ENCODE measurements at regions not wholly inside any gene's neighbourhood (a gene's known extent, or its start where the extent isn't known, plus 50 kb on each side); places are given as distances from the start of the nearest gene placed in this dataset.

DNA sequence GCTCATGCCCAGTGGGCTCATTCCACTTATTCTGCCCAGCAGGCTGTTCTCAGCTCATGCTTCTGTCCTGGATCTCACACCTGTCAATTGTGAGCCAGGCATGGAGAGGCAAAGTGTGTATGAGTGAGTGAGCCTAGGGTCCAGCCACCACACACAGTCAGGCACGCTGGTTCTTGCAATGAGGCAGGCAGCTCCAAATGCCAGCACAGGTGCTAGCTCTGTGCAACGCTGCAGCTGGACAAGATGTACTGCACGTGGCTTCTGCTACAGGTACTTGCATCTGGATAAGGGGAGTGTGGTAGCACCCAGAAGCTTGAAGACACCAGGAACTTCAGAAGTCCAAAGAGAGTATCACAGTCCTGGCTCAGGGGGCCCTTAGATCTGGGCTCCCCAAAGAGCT is 1249.4 kb upstream of the IGFBP7 start:
- POLR2A ChIA-PET: no interaction called here
- Histone ChIP-seq H3K27ac (ENCODE audit: extremely low read depth, low read depth, low read length) (no peak overlapping the region), H3K9me3 (ENCODE audit: control insufficient read depth, insufficient read depth, low read depth, low read length) (no peaks in the 10 kb centered on the region), H3K36me3 (ENCODE audit: control insufficient read depth in 2 of 2, insufficient read depth in 1 of 2, low read length in 2 of 2) (no peaks in the 10 kb centered on the region), H3K4me3 (ENCODE audit: low read depth, low read length) (no peak overlapping the region), H3K4me1 (ENCODE audit: control insufficient read depth, insufficient read depth, low read length) (no peaks in the 10 kb centered on the region)
- CTCF ChIA-PET: no interaction called here
- TF ChIP-seq ZNF140 (tag by site-specific recombination; IDR thresholded peaks at IDR 0.05): no peak
- no peak for TF ChIP-seq ZSCAN30 (tag by site-specific recombination; IDR thresholded peaks at IDR 0.05)
- no peak for TF ChIP-seq ZNF664 (tag by site-specific recombination; IDR thresholded peaks at IDR 0.05)
- TF ChIP-seq GLIS2 (tag by site-specific recombination; IDR thresholded peaks at IDR 0.05): no peak
- TF ChIP-seq ZFP37 (tag by site-specific recombination; IDR thresholded peaks at IDR 0.05): no peak
- TF ChIP-seq, protein P1, sequence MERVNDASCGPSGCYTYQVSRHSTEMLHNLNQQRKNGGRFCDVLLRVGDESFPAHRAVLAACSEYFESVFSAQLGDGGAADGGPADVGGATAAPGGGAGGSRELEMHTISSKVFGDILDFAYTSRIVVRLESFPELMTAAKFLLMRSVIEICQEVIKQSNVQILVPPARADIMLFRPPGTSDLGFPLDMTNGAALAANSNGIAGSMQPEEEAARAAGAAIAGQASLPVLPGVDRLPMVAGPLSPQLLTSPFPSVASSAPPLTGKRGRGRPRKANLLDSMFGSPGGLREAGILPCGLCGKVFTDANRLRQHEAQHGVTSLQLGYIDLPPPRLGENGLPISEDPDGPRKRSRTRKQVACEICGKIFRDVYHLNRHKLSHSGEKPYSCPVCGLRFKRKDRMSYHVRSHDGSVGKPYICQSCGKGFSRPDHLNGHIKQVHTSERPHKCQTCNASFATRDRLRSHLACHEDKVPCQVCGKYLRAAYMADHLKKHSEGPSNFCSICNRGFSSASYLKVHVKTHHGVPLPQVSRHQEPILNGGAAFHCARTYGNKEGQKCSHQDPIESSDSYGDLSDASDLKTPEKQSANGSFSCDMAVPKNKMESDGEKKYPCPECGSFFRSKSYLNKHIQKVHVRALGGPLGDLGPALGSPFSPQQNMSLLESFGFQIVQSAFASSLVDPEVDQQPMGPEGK (tag by site-specific recombination; IDR thresholded peaks at IDR 0.05): no peak
- TF ChIP-seq, protein P2, sequence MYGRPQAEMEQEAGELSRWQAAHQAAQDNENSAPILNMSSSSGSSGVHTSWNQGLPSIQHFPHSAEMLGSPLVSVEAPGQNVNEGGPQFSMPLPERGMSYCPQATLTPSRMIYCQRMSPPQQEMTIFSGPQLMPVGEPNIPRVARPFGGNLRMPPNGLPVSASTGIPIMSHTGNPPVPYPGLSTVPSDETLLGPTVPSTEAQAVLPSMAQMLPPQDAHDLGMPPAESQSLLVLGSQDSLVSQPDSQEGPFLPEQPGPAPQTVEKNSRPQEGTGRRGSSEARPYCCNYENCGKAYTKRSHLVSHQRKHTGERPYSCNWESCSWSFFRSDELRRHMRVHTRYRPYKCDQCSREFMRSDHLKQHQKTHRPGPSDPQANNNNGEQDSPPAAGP (tag by site-specific recombination; IDR thresholded peaks at IDR 0.05): no peak
- TF ChIP-seq SALL2 (tag by site-specific recombination; IDR thresholded peaks at IDR 0.05; ENCODE audit: borderline replicate concordance): no peak
- no peak for TF ChIP-seq ZNF311 (tag by site-specific recombination; IDR thresholded peaks at IDR 0.05; ENCODE audit: borderline replicate concordance)
- TF ChIP-seq, protein P3, sequence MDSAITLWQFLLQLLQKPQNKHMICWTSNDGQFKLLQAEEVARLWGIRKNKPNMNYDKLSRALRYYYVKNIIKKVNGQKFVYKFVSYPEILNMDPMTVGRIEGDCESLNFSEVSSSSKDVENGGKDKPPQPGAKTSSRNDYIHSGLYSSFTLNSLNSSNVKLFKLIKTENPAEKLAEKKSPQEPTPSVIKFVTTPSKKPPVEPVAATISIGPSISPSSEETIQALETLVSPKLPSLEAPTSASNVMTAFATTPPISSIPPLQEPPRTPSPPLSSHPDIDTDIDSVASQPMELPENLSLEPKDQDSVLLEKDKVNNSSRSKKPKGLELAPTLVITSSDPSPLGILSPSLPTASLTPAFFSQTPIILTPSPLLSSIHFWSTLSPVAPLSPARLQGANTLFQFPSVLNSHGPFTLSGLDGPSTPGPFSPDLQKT (IDR thresholded peaks at IDR 0.05; ENCODE audit: borderline replicate concordance, low read depth, low read length): no peak
- TF ChIP-seq ZBTB1 (tag by site-specific recombination; IDR thresholded peaks at IDR 0.05): no peak
- TF ChIP-seq PRDM1 (tag by site-specific recombination; IDR thresholded peaks at IDR 0.05): no peak
- TF ChIP-seq, protein P4, sequence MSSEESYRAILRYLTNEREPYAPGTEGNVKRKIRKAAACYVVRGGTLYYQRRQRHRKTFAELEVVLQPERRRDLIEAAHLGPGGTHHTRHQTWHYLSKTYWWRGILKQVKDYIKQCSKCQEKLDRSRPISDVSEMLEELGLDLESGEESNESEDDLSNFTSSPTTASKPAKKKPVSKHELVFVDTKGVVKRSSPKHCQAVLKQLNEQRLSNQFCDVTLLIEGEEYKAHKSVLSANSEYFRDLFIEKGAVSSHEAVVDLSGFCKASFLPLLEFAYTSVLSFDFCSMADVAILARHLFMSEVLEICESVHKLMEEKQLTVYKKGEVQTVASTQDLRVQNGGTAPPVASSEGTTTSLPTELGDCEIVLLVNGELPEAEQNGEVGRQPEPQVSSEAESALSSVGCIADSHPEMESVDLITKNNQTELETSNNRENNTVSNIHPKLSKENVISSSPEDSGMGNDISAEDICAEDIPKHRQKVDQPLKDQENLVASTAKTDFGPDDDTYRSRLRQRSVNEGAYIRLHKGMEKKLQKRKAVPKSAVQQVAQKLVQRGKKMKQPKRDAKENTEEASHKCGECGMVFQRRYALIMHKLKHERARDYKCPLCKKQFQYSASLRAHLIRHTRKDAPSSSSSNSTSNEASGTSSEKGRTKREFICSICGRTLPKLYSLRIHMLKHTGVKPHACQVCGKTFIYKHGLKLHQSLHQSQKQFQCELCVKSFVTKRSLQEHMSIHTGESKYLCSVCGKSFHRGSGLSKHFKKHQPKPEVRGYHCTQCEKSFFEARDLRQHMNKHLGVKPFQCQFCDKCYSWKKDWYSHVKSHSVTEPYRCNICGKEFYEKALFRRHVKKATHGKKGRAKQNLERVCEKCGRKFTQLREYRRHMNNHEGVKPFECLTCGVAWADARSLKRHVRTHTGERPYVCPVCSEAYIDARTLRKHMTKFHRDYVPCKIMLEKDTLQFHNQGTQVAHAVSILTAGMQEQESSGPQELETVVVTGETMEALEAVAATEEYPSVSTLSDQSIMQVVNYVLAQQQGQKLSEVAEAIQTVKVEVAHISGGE (tag by site-specific recombination; conservative IDR thresholded peaks at IDR 0.05; ENCODE audit: low read depth): no peak
- TF ChIP-seq REPIN1 (tag by site-specific recombination; IDR thresholded peaks at IDR 0.05; ENCODE audit: low read depth): no peak
- TF ChIP-seq ZSCAN16 (tag by site-specific recombination; IDR thresholded peaks at IDR 0.05): no peak
- TF ChIP-seq ZNF621 (tag by site-specific recombination; IDR thresholded peaks at IDR 0.05): no peak
- TF ChIP-seq ZEB2 (tag by site-specific recombination; IDR thresholded peaks at IDR 0.05): no peak
- no peak for TF ChIP-seq SETDB1 (IDR thresholded peaks at IDR 0.05; ENCODE audit: insufficient read length, low read length)
- TF ChIP-seq, protein P5, sequence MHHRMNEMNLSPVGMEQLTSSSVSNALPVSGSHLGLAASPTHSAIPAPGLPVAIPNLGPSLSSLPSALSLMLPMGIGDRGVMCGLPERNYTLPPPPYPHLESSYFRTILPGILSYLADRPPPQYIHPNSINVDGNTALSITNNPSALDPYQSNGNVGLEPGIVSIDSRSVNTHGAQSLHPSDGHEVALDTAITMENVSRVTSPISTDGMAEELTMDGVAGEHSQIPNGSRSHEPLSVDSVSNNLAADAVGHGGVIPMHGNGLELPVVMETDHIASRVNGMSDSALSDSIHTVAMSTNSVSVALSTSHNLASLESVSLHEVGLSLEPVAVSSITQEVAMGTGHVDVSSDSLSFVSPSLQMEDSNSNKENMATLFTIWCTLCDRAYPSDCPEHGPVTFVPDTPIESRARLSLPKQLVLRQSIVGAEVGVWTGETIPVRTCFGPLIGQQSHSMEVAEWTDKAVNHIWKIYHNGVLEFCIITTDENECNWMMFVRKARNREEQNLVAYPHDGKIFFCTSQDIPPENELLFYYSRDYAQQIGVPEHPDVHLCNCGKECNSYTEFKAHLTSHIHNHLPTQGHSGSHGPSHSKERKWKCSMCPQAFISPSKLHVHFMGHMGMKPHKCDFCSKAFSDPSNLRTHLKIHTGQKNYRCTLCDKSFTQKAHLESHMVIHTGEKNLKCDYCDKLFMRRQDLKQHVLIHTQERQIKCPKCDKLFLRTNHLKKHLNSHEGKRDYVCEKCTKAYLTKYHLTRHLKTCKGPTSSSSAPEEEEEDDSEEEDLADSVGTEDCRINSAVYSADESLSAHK (tag by site-specific recombination; IDR thresholded peaks at IDR 0.05): no peak
